Amniotic stem cell (primary cell): ENCODE measurements at regions not wholly inside any gene's neighbourhood (a gene's known extent, or its start where the extent isn't known, plus 50 kb on each side); places are given as distances from the start of the nearest gene placed in this dataset.
A peak's percentile ranks its signal among the peaks of the same experiment; 100 is the strongest.
"Not testable (repeated sequence)": the region's sequence is repeated elsewhere in the genome, so short reads cannot be mapped to it uniquely, and the experiment has no call there.

Experiments used
- DNase-seq: peaks from one replicate; lab custom pipeline; 2025; lab: John Stamatoyannopoulos, UW

GRCh38 chr13:72657379-72657778 is 70.0 kb downstream of the MZT1 start:
- no peak for DNase-seq

GRCh38 chr13:72656357-72656756 is 71.1 kb downstream of the MZT1 start:
- DNase-seq: no peak

GRCh38 chr13:72653506-72653905 is 73.9 kb downstream of the MZT1 start:
- DNase-seq: no peak

GRCh38 chr13:72652681-72653080 is 74.7 kb downstream of the MZT1 start:
- no peak for DNase-seq

- DNase-seq: no peak
Measured at GRCh38 chr13:72651144-72651543, 76.3 kb downstream of the MZT1 start.

GRCh38 chr13:72650051-72650700 is 77.3 kb downstream of the MZT1 start:
- no peak for DNase-seq

GRCh38 chr13:72648513-72649065 is 78.8 kb downstream of the MZT1 start:
- no peak for DNase-seq

GRCh38 chr13:72647422-72647821 is 80.0 kb downstream of the MZT1 start:
- DNase-seq: no peak

GRCh38 chr13:72645521-72645920 is 81.9 kb downstream of the MZT1 start:
- DNase-seq: no peak

GRCh38 chr13:72643311-72643989 is 84.0 kb downstream of the MZT1 start:
- DNase-seq: peak; percentile 7

- no peak for DNase-seq
Measured at GRCh38 chr13:72639377-72639776, 88.1 kb downstream of the MZT1 start.

- no peak for DNase-seq
Measured at GRCh38 chr13:72638059-72638815, 89.2 kb downstream of the MZT1 start.

- no peak for DNase-seq
Measured at GRCh38 chr13:72637561-72637960, 89.9 kb downstream of the MZT1 start.

GRCh38 chr13:72634859-72635258 is 92.6 kb downstream of the MZT1 start:
- DNase-seq: no peak

GRCh38 chr13:72622546-72622945 is 104.9 kb downstream of the MZT1 start:
- no peak for DNase-seq

- no peak for DNase-seq
Measured at GRCh38 chr13:72620874-72621273, 106.6 kb downstream of the MZT1 start.

GRCh38 chr13:72617951-72618350 is 109.5 kb downstream of the MZT1 start:
- DNase-seq: no peak

- DNase-seq: no peak
Measured at GRCh38 chr13:72617186-72617585, 110.2 kb downstream of the MZT1 start.

- DNase-seq: not testable (repeated sequence)
Measured at GRCh38 chr13:72610251-72610891, 117.1 kb downstream of the MZT1 start.

- DNase-seq: no peak
Measured at GRCh38 chr13:72599178-72599743, 128.2 kb downstream of the MZT1 start.

- DNase-seq: no peak
Measured at GRCh38 chr13:72590091-72590740, 137.2 kb downstream of the MZT1 start.
